HT1080 (cell line): ENCODE measurements at regions not wholly inside any gene's neighbourhood (a gene's known extent, or its start where the extent isn't known, plus 50 kb on each side); places are given as distances from the start of the nearest gene placed in this dataset.
A peak's percentile ranks its signal among the peaks of the same experiment; 100 is the strongest.
"Not testable (repeated sequence)": the region's sequence is repeated elsewhere in the genome, so short reads cannot be mapped to it uniquely, and the experiment has no call there.

ENCODE experiments used
- DNase-seq: peaks from one replicate; pipeline ENCODE4 v3.0.0-alpha.2; 2015; ENCODE audit warnings: low read depth

DNA sequence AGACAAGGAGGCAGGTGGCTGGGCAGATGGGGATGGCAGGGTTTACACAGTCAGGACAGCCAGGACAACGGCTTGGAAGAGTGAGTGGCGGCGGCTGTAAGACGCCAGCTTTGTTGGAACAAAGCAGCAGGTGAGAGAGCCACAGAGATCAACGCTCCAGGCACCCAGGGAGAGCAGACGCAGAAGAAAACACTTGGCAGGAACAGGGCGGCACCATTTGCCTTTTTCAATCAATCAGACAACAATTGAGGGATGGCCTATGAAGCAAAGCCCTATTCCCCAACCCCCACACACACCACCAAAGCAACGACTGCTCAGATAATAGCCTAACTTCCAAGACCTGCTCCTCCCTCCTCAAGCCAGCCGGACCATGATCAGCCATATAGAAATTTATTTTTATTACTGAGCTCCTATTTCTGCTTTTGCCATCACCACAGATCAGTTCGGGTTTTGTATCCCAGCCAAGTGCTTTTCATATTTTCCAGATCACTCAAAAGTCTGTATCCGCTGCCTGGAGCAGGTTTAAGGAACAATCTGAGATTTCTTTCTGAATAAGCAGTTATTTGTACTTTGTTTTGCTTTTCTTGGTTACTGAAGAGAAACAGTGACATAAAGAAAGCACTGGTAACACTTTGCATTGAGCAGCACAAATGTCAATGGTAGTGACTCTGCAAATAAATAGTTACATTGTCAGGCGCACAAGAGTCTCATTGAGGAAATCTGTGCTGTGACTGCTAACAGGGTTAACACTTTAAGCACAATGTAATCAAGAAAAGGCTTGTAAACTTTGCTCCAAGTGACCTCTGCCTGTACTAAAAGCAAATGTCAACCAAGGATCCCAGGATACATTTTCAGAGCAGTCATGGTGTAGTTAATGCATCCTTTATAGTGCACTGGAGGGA is 81.8 kb upstream of the RBPJ start:
- no peak for DNase-seq

DNA sequence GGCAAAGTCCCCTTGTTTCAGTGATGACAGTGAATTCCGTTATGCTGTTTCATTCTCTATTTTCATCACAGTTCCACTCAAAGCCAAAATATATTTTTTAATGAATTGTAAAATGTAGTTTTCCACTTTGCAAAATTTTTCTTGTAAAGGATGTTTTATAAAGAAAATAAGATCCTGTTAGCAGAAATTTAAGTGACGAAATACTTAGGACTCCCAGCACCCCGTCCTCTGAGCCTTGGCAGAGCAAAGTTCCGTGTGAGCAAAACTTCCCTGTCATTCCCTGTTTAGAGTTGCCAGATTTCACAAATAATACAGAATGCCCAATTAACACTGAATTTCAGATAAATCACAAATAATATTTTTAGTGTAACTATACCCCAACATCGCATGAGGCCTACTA is 81.0 kb upstream of the RBPJ start:
- no peak for DNase-seq

DNA sequence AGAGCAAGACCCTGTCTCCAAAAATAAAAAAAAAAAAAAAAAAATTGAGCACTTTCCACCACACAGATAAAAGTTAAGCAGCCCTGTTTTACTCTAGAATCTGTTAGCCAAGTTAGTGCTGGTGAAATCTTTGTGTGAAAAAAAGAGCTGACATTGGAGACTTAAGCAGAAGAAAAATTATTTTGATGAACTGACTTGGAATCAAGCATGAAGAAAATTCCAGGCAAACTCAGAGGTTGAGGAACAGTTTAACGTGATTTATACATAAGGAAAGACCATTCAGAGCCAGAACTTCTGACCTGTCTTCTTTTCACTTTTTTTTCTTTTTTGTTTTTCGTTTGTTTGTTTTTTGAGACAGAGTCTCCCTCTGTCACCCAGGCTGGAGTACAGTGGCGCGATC is 79.6 kb upstream of the RBPJ start:
- no peak for DNase-seq

DNA sequence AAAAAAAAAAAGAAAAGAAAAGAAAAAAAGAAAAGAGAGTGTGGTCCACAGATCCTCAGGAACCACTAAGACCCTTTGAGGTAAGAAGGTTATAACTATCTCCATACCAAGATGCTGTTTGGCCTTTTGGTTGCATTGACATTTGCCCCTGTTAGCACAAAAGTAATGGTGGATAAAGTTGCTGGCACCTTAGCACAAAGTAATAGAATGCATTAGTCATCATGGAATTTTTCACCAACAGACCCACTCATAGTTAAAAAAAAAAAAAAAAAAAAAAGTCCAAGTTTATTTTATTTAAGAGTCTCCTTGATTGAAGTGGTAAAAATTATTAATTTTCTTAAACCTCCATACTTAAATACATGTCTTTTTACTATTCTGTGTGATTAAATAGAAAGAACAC is 78.4 kb upstream of the RBPJ start:
- peak; percentile 9 for DNase-seq

DNA sequence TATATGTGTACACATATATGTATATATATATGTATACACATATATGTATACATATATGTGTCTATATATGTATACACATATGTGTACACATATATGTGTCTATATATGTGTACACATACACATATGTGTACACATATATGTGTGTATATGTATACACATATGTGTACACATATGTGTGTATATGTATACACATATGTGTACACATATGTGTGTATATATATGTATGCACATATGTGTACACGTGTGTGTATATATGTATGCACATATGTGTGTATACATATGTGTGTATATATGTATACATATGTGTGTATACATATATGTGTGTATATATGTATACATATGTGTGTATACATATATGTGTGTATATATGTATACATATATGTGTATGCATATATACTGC is 76.7 kb upstream of the RBPJ start:
- not testable (repeated sequence) for DNase-seq

DNA sequence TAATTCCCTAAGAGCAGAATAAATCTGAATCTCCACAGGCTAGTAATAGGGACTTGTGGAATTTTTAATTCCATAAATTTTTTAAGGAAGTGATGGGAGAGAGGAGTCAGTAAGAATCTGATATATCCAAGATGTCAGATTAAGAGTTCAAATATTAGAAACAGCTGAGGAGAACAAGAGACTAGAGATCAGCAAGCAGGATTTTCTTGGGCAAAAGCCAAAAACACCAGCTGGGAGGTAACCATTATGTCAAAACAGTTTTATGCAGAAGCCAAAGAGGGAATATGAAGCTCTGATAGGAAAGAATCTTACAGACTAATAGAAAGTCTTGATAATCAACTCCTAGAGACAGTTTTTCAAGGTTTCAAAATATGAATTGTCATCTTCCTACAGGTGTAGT is 72.2 kb upstream of the RBPJ start:
- no peak for DNase-seq

DNA sequence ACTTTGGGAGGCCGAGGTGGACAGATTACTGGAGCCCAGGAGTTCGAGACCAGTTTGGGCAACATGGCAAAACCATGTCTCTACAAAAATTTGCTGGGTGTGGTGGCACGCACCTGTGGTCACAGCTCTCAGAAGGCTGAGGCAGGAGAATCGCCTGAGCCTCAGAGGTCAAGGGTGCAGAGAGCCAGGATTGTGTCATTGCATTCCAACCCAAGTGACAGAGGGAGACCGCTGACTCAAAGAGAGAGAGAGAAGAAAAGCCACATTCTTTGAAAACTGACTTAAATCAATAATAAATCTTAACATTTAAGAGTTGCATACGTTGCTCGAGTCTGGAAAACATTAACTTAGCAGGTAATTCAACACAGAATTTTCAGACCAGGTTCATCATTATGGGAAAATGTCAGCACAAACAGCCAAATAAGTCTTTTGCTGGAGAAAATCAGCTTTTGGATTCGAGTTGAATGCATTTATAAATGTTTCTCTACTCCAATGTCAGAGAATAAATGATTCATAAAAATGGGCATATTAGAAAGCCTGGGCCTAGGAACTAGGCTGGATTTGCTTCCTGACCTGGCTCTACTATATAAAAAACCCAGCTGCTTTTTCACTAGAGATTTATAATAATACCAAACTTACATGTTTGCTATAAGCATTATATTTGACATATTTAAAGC is 68.3 kb upstream of the RBPJ start:
- DNase-seq, result peak; percentile 6

DNA sequence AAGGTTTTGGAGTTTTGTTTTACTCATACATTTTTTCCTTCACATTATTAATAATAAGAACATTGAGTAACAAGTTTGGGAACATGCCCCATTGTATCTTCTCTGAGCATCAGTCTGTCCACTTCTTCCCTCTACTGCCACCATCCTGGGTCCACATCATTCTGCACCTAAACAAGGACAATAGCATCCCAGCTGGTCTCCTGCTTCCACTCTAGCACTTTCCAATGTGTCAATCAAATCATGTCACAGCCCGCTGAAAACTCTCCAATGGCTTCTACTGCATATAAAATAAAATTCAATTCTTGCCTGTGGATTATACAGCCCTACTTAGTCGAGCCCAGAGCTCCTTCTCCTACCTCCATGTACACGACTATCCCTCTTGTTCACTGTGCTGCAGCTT is 66.8 kb upstream of the RBPJ start:
- no peak for DNase-seq

DNA sequence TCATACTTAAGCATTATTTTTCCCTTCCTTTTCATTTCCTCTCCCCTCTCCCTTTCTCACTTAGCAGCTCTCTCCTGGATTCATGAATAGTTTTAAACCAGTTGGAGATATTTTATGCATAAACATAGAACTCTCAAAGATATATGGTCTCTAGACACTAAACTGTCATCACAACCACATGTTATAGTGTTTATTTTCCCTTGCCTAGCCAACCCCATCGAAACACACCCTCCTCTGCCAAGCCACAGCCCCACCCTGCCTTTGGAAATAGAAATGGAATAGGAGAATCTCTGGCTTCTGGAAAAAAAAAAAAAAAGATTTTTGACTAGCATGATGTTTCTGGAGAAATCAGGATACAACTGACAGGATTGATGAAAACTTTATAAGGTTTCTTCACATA is 64.8 kb upstream of the RBPJ start:
- DNase-seq, result no peak

DNA sequence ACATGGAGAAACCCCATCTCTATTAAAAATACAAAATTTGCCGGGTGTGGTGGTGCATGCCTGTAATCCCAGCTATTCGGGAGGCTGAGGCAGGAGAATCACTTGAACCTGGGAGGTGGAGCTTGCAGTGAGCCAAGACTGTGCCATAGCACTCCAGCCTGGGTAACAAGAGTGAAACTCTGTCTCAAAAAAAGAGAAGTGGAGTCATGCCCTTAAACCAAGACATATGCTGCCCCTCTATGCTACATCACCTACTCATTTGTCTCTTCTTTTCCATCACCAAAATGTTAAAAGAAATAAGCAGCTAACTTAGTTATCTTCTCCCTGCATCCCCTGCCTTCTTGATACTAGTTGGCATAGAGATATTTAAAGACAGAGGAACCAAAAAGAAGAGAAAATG is 63.4 kb upstream of the RBPJ start:
- DNase-seq, result not testable (repeated sequence)

DNA sequence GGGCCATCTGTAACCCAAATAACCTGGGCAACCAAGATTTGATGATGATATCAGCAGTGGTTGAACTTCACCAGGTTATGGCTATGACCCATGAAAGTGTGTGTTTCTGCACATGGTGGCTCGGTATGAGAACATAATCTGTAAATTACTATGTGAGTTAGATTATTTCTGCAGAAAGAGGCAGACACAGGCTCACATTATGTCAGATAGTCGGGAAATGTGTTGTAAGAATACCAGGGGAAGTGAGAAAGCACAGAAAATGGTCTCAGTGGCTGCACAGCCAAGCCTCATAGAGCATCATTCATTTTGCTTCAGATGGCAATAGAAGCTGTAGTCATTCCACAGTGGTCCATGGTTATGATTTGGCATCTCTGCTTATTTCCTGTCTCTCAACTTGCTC is 63.0 kb upstream of the RBPJ start:
- DNase-seq, result no peak

DNA sequence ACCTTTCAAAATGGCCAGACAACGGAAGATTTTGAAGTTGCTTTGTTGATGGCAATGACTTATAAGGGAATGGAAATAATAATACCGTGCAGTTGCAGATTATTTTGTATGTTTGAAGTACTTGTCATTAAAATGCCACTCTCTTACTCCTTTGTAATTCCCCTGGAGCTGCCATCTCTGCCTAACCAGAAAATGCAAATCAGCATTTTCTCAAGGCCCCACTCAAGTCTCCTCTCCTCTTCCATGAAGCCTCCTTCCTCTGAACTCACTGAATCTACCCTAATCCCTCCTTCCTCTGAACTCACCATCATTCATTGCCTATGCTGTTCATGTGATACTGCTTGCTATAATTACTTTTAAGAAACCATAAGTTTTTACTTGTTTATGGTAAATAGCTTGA is 60.2 kb upstream of the RBPJ start:
- no peak for DNase-seq

DNA sequence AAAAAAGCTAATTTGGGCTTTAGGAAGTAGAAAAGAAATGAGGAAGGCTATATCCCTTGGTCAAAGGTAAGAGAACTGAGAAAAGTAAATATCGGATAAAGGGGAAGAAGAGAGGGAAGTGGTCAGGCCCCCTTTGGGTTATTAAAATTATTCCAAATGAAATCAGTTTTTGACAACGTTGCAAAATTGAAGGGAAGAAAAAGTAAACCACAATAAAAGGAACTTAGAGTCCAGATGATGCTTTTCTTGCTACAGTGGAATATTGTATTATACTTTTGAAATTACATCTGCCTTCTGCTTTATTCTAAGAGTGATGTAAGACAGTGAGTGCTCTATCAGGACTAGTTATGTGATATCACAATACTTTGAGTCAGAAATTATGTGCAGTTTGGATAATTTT is 59.4 kb upstream of the RBPJ start:
- no peak for DNase-seq

DNA sequence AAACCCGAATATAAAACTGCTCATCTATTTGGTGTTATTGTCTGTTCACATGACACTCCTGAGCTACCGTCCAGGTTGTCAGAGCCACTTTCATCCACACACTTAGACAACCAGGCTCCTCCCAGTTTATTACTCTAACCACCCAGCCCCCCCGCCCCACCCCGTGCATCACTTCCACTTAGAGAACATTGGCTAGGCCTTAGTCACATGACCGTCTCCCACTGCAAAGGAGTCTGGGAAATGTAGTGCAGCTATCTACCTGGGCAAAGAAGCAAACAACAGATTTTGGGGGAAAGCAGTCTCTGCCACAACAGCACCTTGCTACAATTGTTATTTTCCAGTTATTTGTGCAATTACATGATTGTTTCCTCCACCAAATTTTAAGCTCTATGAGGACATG is 57.6 kb upstream of the RBPJ start:
- DNase-seq, result peak; percentile 49

DNA sequence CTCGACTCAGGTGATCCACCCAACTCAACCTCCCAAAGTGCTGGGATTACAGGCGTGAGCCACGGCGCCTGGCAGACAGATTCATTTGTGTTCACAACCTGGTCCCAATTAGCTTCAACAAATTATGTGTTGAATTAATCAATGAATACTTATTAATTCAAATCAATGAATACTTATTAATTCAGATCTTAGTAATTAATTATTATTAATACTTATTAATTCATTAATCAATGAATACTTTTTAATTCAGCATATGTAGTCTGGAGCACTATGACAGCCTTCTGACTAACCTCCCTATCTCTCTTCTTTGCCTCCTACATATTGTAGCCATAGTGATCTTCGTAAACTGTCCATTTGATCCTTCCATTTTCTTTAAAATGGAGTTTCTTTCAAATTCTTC is 56.7 kb upstream of the RBPJ start:
- DNase-seq, result no peak

DNA sequence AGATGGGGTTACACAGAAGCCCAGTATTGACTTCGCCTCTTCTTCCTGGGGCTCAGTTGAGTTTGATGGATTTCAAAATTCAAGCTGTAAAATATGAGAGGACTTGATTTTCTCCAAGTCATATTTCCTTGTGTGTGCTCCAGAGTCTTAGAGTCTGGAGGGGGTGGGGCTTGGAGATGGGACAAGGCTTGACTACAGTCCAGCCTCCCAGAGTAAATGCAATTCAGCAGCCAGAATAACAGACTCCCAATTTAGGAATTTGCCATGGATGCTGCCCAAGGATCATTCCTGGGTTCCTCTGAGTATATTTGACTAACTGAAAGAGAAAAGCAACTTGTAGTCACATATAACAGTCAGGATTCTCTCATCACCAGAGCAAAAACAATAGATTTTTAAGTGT is 53.7 kb upstream of the RBPJ start:
- DNase-seq, result no peak

DNA sequence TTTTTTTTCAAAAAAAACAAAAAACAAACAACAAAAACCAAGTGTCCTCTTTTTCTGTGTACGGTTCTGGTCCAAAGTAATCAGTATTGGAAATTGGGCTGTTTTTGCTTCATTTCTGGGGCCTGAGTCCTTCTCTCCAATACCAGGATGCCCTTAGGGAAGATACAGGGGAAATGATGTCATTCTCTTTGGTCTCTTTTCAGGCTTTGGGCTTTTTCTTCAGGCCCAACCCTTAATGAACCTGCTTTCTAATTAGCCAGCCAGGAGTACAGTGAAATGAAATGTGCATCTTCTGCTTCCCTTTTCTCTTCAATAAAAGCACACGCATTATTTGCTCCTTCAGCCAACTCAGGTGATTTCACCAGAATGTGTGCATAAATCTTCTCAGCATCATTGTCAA is 52.6 kb upstream of the RBPJ start:
- DNase-seq, result no peak

DNA sequence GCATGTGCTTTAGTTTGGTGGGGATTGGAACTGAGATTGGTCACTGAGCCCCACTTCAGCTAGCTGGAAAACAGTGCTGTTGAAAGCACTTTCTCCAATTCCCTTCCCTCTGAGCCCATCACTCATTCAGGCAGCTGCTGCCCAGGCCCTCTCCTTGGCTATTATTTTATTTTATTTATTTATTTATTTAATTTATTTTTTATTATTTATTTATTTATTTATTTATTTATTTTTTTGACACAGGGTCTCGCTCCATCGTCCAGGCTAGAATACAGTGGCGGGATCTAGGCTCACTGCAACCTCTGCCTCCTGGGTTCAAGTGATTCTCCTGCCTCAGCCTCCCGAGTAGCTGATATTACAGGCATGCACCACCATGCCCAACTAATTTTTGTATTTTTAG is 51.8 kb upstream of the RBPJ start:
- DNase-seq, result no peak
